PFSK-1 (cell line): ENCODE measurements at regions not wholly inside any gene's neighbourhood (a gene's known extent, or its start where the extent isn't known, plus 50 kb on each side); places are given as distances from the start of the nearest gene placed in this dataset.

Experiments used
- POLR2AphosphoS5 ChIP-seq: IDR thresholded peaks from 2 replicates; pipeline ENCODE4 v1.6.1; 2012; ENCODE audit warnings: low read depth, mild to moderate bottlenecking, control low read depth, low read length, moderate library complexity
- TAF1 ChIP-seq: IDR thresholded peaks from 2 replicates; pipeline ENCODE4 v1.6.1; 2012; ENCODE audit warnings: low read length, control low read depth, borderline replicate concordance; ENCODE audit not compliant: insufficient read depth

DNA sequence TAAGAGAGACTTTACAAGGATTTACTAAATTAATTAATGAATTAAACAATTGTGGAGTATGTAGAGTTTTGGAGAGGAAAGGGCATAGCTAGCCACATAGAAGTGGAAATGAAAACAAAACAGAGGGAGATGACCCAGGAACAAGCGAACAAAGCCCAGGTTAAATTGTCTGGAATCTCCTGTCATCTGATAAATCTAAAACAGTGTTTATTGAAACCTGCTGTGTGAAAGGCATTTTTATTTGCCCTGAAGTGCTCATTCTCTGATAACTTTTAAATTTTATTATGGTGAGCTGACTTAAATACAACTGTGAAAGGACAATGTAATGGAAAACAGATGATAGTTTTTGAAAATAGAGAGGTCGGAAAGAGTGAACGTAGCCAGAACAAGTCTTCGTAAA, 682.8 kb upstream of the KIRREL3 start:
- TF ChIP-seq POLR2AphosphoS5 (no peak), TAF1 (no peak)
